Spleen (tissue), 7 donors: ENCODE measurements at regions not wholly inside any gene's neighbourhood (a gene's known extent, or its start where the extent isn't known, plus 50 kb on each side); places are given as distances from the start of the nearest gene placed in this dataset.

Source experiments
- CTCF ChIP-seq, 11 experiments: fragments of 200-600 bp in 7 of 11; fragments of 450-650 bp in 4 of 11; sonication (generic) in 4 of 11; IDR thresholded peaks in 8 of 11; conservative IDR thresholded peaks in 3 of 11; 1 replicate in 7 of 11; 2 replicates in 4 of 11; pipeline versions ENCODE4 v1.4.0 to v1.8.0; 2016 to 2021; ENCODE audit warnings: antibody characterized with exemption in 11 of 11, inconsistent platforms in 4 of 11, mild to moderate bottlenecking in 1 of 11
- POLR2A ChIP-seq, 3 donors: fragments of 450-650 bp; IDR thresholded peaks; one replicate each; pipeline ENCODE4 v1.5.1; 2017; ENCODE audit warnings: antibody characterized with exemption in 3 of 3, mild to moderate bottlenecking in 1 of 3
- POLR2AphosphoS5 ChIP-seq, 3 donors: sonication (generic); formaldehyde crosslinking; IDR thresholded peaks; one replicate each; pipeline ENCODE4 v1.5.1; 2017; ENCODE audit warnings: antibody characterized with exemption in 3 of 3
- donor health status: DM: no; HTN: no; CAD: no; lungs with moderate emphysema.
- donor health status: DM: no; HTN: no; CAD: no.
- donor health status: DM: no; HTN: no; CAD: no.

GRCh38 chr11:8790968-8791367 lies 108.4 kb downstream of the RPL27A start:
- TF ChIP-seq CTCF (IDR thresholded peaks at IDR 0.05 in 8 of 11, conservative IDR thresholded peaks at IDR 0.05 in 3 of 11) (no peak), POLR2A (IDR thresholded peaks at IDR 0.05) (no peak), POLR2AphosphoS5 (IDR thresholded peaks at IDR 0.05) (no peak)
